ENCODE measurements at regions not wholly inside any gene's neighbourhood (a gene's known extent, or its start where the extent isn't known, plus 50 kb on each side); places are given as distances from the start of the nearest gene placed in this dataset.
A peak's percentile ranks its signal among the peaks of the same experiment; 100 is the strongest.

DNA sequence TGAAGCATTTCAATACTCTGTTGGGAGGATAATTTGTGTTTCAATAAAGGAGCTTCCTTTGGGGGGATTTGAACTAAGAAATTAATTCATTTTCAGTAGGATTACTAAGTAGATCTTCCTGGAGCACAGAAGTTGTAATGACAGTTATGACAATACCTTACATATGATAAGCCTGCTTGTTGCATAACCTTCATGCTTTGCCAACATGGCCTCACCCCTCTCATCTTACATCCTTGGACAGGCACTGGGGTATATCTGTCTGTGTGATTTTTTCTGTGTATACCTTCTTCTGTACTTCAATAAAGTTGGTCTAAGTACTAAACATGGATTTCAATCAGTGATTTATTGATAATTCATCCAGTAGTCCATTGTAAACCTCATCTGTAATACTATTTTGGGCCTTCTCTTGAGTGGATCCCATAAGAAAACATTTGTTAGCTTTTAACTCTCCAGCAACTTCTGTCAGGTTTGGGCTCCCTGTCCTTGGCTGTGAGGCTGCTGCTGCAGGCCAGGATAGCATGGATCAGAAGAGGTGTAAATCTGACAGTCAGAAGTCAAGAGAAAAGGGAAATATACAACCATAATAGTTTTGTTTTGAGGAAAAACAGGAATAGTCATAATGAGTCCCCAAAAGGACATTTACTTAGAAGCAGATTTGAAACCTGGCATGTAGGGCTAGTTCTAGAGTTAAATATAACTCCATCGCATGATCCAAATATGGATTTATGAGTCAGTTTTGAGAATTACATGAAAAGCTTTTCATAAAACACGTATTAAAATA is 422.2 kb downstream of the KLF5 start:
- no peak for DNase-seq

GRCh38 chr13:73479856-73480255 is 421.1 kb downstream of the KLF5 start:
- no peak for DNase-seq

DNA sequence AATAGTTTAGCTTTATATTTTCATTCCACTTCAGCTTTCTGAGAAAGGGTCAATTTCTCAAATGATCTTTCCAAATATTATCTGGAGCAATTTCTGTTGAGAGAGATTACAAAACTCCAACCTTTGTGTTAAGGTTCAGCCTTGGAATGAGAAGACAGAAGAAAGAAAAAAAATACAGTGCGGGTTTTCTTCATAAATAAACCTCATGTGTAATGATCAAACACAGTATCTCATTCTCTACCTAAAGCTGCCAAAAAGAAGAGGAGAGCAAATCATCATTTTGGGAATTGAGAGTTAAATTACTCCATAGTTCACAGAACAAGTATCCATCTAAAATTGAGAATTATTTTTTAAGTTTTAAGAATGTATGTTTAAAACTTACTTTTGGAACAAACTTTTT is 420.5 kb downstream of the KLF5 start:
- no peak for DNase-seq

DNA sequence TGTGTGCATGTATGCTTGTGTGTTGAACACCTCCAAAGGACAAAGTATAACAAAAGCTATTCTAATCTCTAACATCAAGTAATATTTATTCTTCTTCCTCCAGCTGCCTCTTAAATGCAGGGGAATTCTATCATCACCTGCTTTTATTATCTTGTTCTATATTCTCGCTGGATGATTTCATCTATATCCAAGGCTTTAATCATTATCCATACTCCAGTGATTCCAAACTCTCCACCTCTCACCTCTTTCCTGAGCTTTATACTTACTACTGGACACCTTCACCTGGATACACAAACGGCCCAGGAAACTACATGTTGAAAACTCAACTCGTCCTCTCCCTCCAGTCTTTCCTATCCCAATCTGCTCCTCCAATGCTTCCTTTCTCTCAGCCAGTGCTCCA is 418.6 kb downstream of the KLF5 start:
- no peak for DNase-seq

DNA sequence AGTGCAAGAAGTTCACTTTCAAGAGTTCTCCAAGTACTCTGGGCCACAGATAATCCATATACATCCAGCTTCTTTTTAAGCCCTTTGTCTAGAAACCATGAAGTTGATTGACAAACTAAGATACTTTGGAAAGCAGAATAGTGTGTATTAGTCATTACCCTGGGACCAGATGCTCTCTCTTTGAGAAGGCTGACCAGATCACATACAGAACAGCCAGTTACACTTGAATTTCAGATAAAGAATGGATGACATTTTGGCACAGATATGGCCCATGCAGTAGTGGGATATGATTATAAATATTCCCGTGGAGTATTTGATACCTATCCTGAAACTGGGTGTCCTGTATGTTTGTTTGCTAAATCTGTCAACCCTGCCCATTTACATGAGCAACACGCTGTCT is 414.2 kb downstream of the KLF5 start:
- no peak for DNase-seq

- DNase-seq: no peak
Measured at GRCh38 chr13:73467125-73467524, 408.3 kb downstream of the KLF5 start.

DNA sequence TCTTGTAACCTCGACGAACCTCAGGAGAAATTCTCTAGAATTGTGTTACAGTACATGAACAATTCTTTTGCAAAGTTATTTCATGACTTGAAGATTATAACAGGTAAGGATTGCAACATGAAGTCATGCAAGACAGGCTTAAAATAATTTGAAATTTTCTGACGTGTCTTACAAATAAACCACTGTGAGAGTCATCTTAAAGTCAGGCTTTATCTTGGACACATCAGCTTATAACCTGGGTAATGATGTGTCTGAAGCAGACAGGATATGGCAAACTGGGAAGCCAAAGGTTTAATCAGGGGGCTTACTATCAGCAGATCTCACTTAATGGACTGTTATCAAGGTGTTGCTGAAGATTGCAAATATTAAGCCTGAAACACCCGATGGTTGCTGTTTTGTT is 407.8 kb downstream of the KLF5 start:
- no peak for DNase-seq

DNA sequence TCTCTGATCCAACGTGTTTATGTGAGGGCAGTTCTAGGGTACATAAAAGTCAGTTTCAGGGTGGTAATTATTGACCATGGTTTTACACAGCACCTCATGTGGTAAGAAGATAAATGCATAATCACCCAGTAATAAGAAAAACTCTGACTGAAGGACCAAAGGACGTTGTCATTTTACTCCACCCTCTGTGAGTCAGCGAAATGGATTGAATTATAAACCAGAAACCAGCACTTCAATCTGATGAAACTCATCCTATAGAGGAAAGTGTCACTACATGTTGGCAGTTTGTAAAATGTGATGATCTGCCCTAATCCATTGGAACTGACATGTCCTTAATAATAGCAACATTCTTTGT is 406.8 kb downstream of the KLF5 start:
- DNase-seq: no peak

DNA sequence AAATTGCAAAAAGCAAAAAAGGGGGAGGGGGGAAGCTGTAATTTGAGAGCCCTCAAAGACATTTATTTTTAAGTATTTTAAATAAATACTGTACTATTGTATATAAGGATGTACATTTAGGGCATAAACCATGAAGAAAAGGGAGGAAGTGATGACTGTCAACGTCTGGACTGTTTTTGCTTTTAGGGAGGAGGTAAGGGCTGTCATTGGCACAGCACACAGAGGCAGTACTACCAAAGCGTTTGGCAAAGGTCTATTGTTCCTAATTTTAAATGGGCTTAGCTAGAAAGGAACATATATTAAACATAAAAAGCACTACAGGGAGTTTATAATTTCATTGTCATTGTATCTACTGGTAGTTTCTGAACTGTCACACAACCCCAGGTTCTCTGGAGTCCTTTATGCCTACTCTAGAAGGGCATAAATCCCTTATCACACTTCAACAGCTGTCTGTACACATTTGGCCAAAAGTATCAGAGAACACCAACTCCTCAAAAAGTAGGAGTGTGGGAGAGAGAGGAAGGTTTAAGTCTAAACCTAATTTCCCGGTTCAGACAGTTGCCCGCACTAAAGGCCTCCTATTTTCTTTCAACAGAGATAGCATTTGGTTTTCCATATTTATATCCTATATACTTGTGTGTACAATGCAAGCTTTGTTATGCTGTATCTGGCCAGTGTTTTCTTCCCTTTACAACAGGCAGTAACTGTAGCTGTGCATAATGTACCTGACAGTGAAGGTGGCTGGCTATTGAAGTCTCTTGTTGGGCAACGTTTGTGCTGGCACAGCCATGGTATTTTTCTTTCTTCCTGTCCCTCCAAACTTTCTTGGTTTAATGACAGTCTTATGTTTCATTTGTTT is 406.2 kb downstream of the KLF5 start:
- DNase-seq: no peak

DNA sequence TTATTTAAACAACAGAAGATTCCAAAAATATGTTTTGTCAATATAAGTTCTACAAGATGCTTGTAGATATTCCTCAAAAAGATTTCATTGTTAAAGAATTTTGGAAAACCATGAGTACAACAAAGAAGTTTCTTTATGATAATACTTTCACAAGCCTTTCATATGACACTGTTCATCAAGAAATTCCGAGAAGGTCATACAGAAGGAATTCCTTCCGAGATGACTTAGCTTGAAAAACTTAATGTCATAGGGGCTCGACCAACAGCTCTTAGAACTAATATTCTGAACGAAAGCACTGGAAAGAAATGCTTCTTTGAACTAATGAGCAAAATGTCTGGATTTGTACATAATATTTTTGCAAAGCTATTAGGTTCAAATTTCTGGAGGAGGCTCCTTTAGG is 403.4 kb downstream of the KLF5 start:
- no peak for DNase-seq

GRCh38 chr13:73451221-73452029 is 392.6 kb downstream of the KLF5 start:
- DNase-seq: no peak

GRCh38 chr13:73450583-73450982 is 391.8 kb downstream of the KLF5 start:
- no peak for DNase-seq

DNA sequence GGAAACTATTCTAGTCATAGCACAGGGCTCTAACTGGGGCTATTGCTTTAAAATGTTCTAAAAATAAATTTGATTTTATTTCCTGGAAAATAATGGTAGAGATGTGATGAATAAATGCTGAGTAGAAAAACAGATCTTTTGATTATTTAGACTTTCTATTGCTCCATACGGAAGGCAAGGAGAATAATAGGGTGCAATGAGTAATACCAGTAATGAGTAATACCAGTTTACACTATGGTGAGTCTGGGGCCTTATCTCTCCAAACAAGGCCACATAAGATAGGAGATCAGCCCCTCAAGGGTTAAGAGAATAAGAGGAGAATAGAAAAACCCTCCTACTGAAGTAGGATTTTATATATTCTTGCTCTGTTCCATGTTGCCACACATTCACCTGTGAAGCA is 390.4 kb downstream of the KLF5 start:
- no peak for DNase-seq

DNA sequence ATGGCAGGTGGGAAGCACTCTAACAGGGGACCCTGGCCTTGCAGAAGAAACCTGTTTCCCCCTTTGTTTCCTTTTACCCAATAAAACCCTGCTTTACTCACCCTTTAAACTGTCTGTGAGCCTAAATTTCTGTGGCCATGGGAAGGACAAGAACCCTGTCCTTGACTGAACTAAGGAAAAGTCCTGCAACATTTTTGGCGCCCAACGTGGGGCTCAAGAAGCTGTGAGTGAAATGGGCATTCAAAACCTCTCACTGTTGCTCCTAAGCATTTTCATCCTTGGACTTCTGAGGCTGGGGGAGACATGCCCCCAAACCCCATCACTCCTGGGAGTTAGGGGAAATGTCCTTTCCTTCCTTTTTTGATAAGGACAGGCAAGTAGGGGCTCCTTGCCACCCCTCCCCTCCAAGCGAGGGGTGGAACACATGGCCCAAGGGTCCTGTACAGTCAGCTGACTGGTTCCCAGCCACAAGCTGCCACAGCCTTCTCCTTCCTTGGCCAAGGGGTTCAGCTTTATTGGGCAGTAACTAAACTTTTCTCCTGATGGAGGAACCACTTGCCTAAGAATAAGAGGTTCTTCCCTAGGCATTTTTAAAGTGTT is 381.6 kb downstream of the KLF5 start:
- DNase-seq: no peak

DNA sequence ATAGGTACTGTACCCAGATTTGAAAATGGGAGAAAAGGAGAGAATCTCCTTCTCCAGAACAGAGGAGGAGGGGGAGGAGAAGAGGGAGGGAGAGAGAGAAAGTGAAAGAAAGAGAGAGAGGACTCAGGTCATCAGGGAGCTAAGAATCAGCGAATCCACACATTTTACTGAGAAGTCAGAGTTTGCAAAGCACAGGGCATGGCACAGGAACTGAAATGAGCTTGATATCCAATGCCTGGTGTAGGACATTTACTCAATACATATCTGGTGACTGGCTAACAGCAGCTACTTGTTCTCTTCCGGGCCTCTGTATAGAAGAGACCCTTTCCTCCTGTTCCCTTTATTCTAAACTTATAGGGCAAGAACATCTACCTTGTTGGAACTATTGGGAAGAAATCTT is 375.1 kb downstream of the KLF5 start:
- no peak for DNase-seq

DNA sequence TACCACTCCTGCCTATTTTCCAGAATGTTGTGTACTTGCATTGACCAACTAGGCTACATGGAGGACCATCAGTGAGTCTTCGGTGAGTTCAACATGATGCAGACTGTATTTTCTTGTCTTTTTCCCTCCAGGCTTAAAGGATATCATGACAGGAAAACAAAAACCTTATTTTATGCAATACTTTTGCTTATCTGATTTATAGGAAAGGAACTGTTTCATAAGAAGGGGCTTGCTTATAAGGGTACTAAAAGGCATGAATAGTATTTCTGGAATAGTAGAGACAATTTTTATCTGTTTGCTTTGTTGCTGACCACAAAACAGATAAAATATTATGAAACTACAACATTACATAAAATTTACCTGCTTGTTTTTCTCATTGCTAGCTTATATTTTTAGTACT is 374.7 kb downstream of the KLF5 start:
- DNase-seq: no peak

GRCh38 chr13:73429701-73430100 is 370.9 kb downstream of the KLF5 start:
- DNase-seq: no peak

GRCh38 chr13:73428706-73429105 is 369.9 kb downstream of the KLF5 start:
- DNase-seq: no peak

GRCh38 chr13:73428137-73428536 is 369.3 kb downstream of the KLF5 start:
- no peak for DNase-seq

DNA sequence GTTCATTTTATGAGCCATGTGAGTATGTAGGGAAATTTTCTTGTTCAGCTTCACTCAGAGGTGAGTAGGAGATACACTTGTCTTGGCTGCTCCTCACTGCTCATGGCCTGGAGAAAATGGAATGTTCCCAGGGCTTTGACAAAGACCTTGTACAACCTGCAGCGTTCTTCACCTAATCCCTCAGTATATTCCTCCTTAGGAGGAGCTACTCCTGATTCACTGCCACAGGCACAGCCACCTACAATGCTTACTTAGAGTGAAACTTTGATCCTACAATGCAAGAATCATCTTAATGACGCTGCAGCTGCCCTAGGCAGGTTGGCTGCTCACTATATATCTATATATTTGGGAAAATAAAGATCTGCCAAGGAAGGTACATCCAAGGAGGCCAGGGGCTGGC is 364.2 kb downstream of the KLF5 start:
- DNase-seq: no peak

GRCh38 chr13:73421310-73421912 is 362.6 kb downstream of the KLF5 start:
- DNase-seq: peak; percentile 44

GRCh38 chr13:73419186-73419585 is 360.4 kb downstream of the KLF5 start:
- DNase-seq: no peak
